ENCODE measurements at regions not wholly inside any gene's neighbourhood (a gene's known extent, or its start where the extent isn't known, plus 50 kb on each side); places are given as distances from the start of the nearest gene placed in this dataset.

GRCh38 chr14:40909906-40910305, 696.8 kb upstream of the LRFN5 start:
- Histone ChIP-seq H3K4me3 (ENCODE audit: low read length) (no peak overlapping the region), H3K79me2 (ENCODE audit: control insufficient read depth, insufficient read depth, low read length) (no peaks in the 10 kb centered on the region), H3K36me3 (ENCODE audit: control insufficient read depth, insufficient read depth, low read length) (no peaks in the 10 kb centered on the region), H4K5ac (ENCODE audit: low read length) (no peak overlapping the region), H3K4ac (ENCODE audit: low read depth, low read length) (no peak overlapping the region), H2BK5ac (ENCODE audit: low read length) (no peak overlapping the region), H3K27me3 (ENCODE audit: insufficient read depth, low read length, poor library complexity) (no peaks in the 10 kb centered on the region), H3K18ac (ENCODE audit: low read length) (no peak overlapping the region), H3K56ac (ENCODE audit: low read length) (no peak overlapping the region), H3K4me2 (ENCODE audit: low read length) (no peak overlapping the region), H3K27ac (ENCODE audit: low read depth, low read length) (no peak overlapping the region), H4K8ac (ENCODE audit: low read depth, low read length) (no peak overlapping the region), H3K4me1 (ENCODE audit: control insufficient read depth, low read depth, low read length) (no peaks in the 10 kb centered on the region), H2BK120ac (ENCODE audit: low read depth, low read length) (no peak overlapping the region), H3K9ac (ENCODE audit: low read length) (no peak overlapping the region), H2AK5ac (ENCODE audit: low read length) (no peak overlapping the region), H3K79me1 (ENCODE audit: low read length) (no peaks in the 10 kb centered on the region), H2BK15ac (replicated peaks; ENCODE audit: low read depth) (no peak overlapping the region), H3K23ac (ENCODE audit: low read length) (no peak overlapping the region)
- peak; percentile 94 for DNase-seq
- WGBS (ENCODE audit: extremely low coverage, insufficient coverage, low lambda C conversion rate) = no CpG with 5 or more reads among the region's 2 CpGs

GRCh38 chr14:40903709-40904108, 703.0 kb upstream of the LRFN5 start:
- Histone ChIP-seq H3K27ac (ENCODE audit: low read depth, low read length) (no peak overlapping the region), H2BK120ac (ENCODE audit: low read depth, low read length) (no peak overlapping the region), H3K4me2 (ENCODE audit: low read length) (no peak overlapping the region), H3K56ac (ENCODE audit: low read length) (no peak overlapping the region), H3K4me3 (ENCODE audit: low read length) (no peak overlapping the region), H3K79me2 (ENCODE audit: control insufficient read depth, insufficient read depth, low read length) (no peaks in the 10 kb centered on the region), H2AK5ac (ENCODE audit: low read length) (no peak overlapping the region), H3K18ac (ENCODE audit: low read length) (no peak overlapping the region), H3K4ac (ENCODE audit: low read depth, low read length) (no peak overlapping the region), H4K8ac (ENCODE audit: low read depth, low read length) (no peak overlapping the region), H3K79me1 (ENCODE audit: low read length) (no peaks in the 10 kb centered on the region), H3K9ac (ENCODE audit: low read length) (no peak overlapping the region), H2BK5ac (ENCODE audit: low read length) (no peak overlapping the region), H3K23ac (ENCODE audit: low read length) (no peak overlapping the region), H3K36me3 (ENCODE audit: control insufficient read depth, insufficient read depth, low read length) (no peaks in the 10 kb centered on the region), H3K4me1 (ENCODE audit: control insufficient read depth, low read depth, low read length) (no peaks in the 10 kb centered on the region), H3K27me3 (ENCODE audit: insufficient read depth, low read length, poor library complexity) (no peaks in the 10 kb centered on the region), H4K5ac (ENCODE audit: low read length) (no peak overlapping the region), H2BK15ac (replicated peaks; ENCODE audit: low read depth) (no peak overlapping the region)
- no peak for DNase-seq

- Histone ChIP-seq H3K4me1 (ENCODE audit: control insufficient read depth, low read depth, low read length) (no peaks in the 10 kb centered on the region), H2BK5ac (ENCODE audit: low read length) (no peak overlapping the region), H3K27ac (ENCODE audit: low read depth, low read length) (no peak overlapping the region), H3K9ac (ENCODE audit: low read length) (no peak overlapping the region), H3K79me2 (ENCODE audit: control insufficient read depth, insufficient read depth, low read length) (no peaks in the 10 kb centered on the region), H2BK120ac (ENCODE audit: low read depth, low read length) (no peak overlapping the region), H3K56ac (ENCODE audit: low read length) (no peak overlapping the region), H3K79me1 (ENCODE audit: low read length) (no peaks in the 10 kb centered on the region), H3K4ac (ENCODE audit: low read depth, low read length) (no peak overlapping the region), H3K27me3 (ENCODE audit: insufficient read depth, low read length, poor library complexity) (no peaks in the 10 kb centered on the region), H4K5ac (ENCODE audit: low read length) (no peak overlapping the region), H3K23ac (ENCODE audit: low read length) (no peak overlapping the region), H4K8ac (ENCODE audit: low read depth, low read length) (no peak overlapping the region), H3K4me3 (ENCODE audit: low read length) (no peak overlapping the region), H3K4me2 (ENCODE audit: low read length) (no peak overlapping the region), H3K18ac (ENCODE audit: low read length) (no peak overlapping the region), H3K36me3 (ENCODE audit: control insufficient read depth, insufficient read depth, low read length) (no peaks in the 10 kb centered on the region), H2AK5ac (ENCODE audit: low read length) (no peak overlapping the region), H2BK15ac (replicated peaks; ENCODE audit: low read depth) (no peak overlapping the region)
- WGBS (ENCODE audit: extremely low coverage, insufficient coverage, low lambda C conversion rate) = no CpG with 5 or more reads among the region's 2 CpGs
- DNase-seq = no peak
Observed at GRCh38 chr14:40899435-40899834, 707.2 kb upstream of the LRFN5 start.

- Histone ChIP-seq H4K5ac (ENCODE audit: low read length) (no peak overlapping the region), H3K27me3 (ENCODE audit: insufficient read depth, low read length, poor library complexity) (no peaks in the 10 kb centered on the region)
- no CpG with 5 or more reads among the region's 2 CpGs for WGBS (ENCODE audit: extremely low coverage, insufficient coverage, low lambda C conversion rate)
Observed at GRCh38 chr14:40894846-40895245, 711.8 kb upstream of the LRFN5 start.

GRCh38 chr14:40889126-40889525, 717.5 kb upstream of the LRFN5 start:
- H4K5ac ChIP-seq (ENCODE audit: low read length) = no peak overlapping the region
- no peaks in the 10 kb centered on the region for H3K79me1 ChIP-seq (ENCODE audit: low read length)
- H3K4ac ChIP-seq (ENCODE audit: low read depth, low read length) = no peak overlapping the region
- H3K79me2 ChIP-seq (ENCODE audit: control insufficient read depth, insufficient read depth, low read length) = no peaks in the 10 kb centered on the region
- no peak overlapping the region for H2BK5ac ChIP-seq (ENCODE audit: low read length)
- no peak overlapping the region for H2BK15ac ChIP-seq (replicated peaks; ENCODE audit: low read depth)
- no peak overlapping the region for H3K27ac ChIP-seq (ENCODE audit: low read depth, low read length)
- DNase-seq = no peak
- no peak overlapping the region for H3K18ac ChIP-seq (ENCODE audit: low read length)
- H3K23ac ChIP-seq (ENCODE audit: low read length) = no peak overlapping the region
- no peaks in the 10 kb centered on the region for H3K27me3 ChIP-seq (ENCODE audit: insufficient read depth, low read length, poor library complexity)
- no peaks in the 10 kb centered on the region for H3K36me3 ChIP-seq (ENCODE audit: control insufficient read depth, insufficient read depth, low read length)
- no peaks in the 10 kb centered on the region for H3K4me1 ChIP-seq (ENCODE audit: control insufficient read depth, low read depth, low read length)
- H2AK5ac ChIP-seq (ENCODE audit: low read length) = no peak overlapping the region
- H3K4me3 ChIP-seq (ENCODE audit: low read length) = no peak overlapping the region
- no peak overlapping the region for H3K4me2 ChIP-seq (ENCODE audit: low read length)
- H3K56ac ChIP-seq (ENCODE audit: low read length) = no peak overlapping the region
- H2BK120ac ChIP-seq (ENCODE audit: low read depth, low read length) = no peak overlapping the region
- H4K8ac ChIP-seq (ENCODE audit: low read depth, low read length) = no peak overlapping the region
- no peak overlapping the region for H3K9ac ChIP-seq (ENCODE audit: low read length)

More at GRCh38 chr14:40894846-40895245, 711.8 kb upstream of the LRFN5 start:
- H3K23ac ChIP-seq (ENCODE audit: low read length) = no peak overlapping the region
- H3K4me1 ChIP-seq (ENCODE audit: control insufficient read depth, low read depth, low read length) = no peaks in the 10 kb centered on the region
- H3K4me3 ChIP-seq (ENCODE audit: low read length) = no peak overlapping the region
- H3K79me1 ChIP-seq (ENCODE audit: low read length) = no peaks in the 10 kb centered on the region
- H3K4me2 ChIP-seq (ENCODE audit: low read length) = no peak overlapping the region
- no peak overlapping the region for H3K9ac ChIP-seq (ENCODE audit: low read length)
- H3K56ac ChIP-seq (ENCODE audit: low read length) = no peak overlapping the region
- no peak overlapping the region for H3K4ac ChIP-seq (ENCODE audit: low read depth, low read length)
- H3K36me3 ChIP-seq (ENCODE audit: control insufficient read depth, insufficient read depth, low read length) = no peaks in the 10 kb centered on the region
- no peak overlapping the region for H3K27ac ChIP-seq (ENCODE audit: low read depth, low read length)
- H2AK5ac ChIP-seq (ENCODE audit: low read length) = no peak overlapping the region
- no peak overlapping the region for H3K18ac ChIP-seq (ENCODE audit: low read length)
- H2BK15ac ChIP-seq (replicated peaks; ENCODE audit: low read depth) = no peak overlapping the region
- H2BK120ac ChIP-seq (ENCODE audit: low read depth, low read length) = no peak overlapping the region
- H2BK5ac ChIP-seq (ENCODE audit: low read length) = no peak overlapping the region
- no peak overlapping the region for H4K8ac ChIP-seq (ENCODE audit: low read depth, low read length)
- DNase-seq = no peak
- H3K79me2 ChIP-seq (ENCODE audit: control insufficient read depth, insufficient read depth, low read length) = no peaks in the 10 kb centered on the region

- Histone ChIP-seq H3K56ac (ENCODE audit: low read length) (no peak overlapping the region), H3K4ac (ENCODE audit: low read depth, low read length) (no peak overlapping the region), H3K79me1 (ENCODE audit: low read length) (no peaks in the 10 kb centered on the region), H2BK120ac (ENCODE audit: low read depth, low read length) (no peak overlapping the region), H3K9ac (ENCODE audit: low read length) (no peak overlapping the region), H3K27me3 (ENCODE audit: insufficient read depth, low read length, poor library complexity) (no peaks in the 10 kb centered on the region), H3K18ac (ENCODE audit: low read length) (no peak overlapping the region), H2BK15ac (replicated peaks; ENCODE audit: low read depth) (no peak overlapping the region), H3K27ac (ENCODE audit: low read depth, low read length) (no peak overlapping the region), H3K79me2 (ENCODE audit: control insufficient read depth, insufficient read depth, low read length) (no peaks in the 10 kb centered on the region), H3K36me3 (ENCODE audit: control insufficient read depth, insufficient read depth, low read length) (no peaks in the 10 kb centered on the region), H2AK5ac (ENCODE audit: low read length) (no peak overlapping the region), H3K4me2 (ENCODE audit: low read length) (no peak overlapping the region), H4K8ac (ENCODE audit: low read depth, low read length) (no peak overlapping the region), H3K23ac (ENCODE audit: low read length) (no peak overlapping the region), H2BK5ac (ENCODE audit: low read length) (no peak overlapping the region), H3K4me3 (ENCODE audit: low read length) (no peak overlapping the region), H3K4me1 (ENCODE audit: control insufficient read depth, low read depth, low read length) (no peaks in the 10 kb centered on the region), H4K5ac (ENCODE audit: low read length) (no peak overlapping the region)
- no peak for DNase-seq
- WGBS (ENCODE audit: extremely low coverage, insufficient coverage, low lambda C conversion rate) = no CpG with 5 or more reads among the region's 2 CpGs
Observed at GRCh38 chr14:40887912-40888311, 718.8 kb upstream of the LRFN5 start.

All from mesendoderm (in vitro differentiated cells).